HG03575 (cell line): ENCODE measurements at regions not wholly inside any gene's neighbourhood (a gene's known extent, or its start where the extent isn't known, plus 50 kb on each side); places are given as distances from the start of the nearest gene placed in this dataset.

Source experiments
- ATAC-seq: cut with Tn5 transposase; IDR thresholded peaks from one replicate; pipeline ENCODE4 v1.9.1; 2021; ENCODE audit not compliant: unreplicated experiment, insufficient number of reproducible peaks, low FRiP score; ENCODE audit errors: extremely low read depth

DNA sequence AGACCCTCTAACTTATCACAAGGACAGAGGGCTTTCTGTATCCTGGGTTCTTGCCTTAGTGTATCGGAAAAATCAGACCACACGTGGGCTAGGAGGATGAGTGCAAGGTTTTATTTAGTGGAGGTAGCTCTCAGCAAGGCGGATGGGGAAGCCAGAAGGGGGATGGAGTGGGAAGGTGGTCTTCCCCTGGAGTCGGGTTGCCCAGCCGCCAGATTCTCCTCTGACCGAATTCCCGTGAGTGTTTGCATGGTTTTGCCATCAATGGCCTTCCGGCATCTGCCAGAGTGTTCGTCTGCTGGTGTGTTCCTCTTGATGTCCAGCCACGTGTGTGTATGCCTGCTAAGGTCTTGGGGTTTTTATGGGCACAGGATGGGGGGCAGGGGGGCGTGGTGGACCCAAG is 1335.1 kb upstream of the SPRY2 start:
- no peak for ATAC-seq

GRCh38 chr13:81671064-81671463 is 1330.1 kb upstream of the SPRY2 start:
- no peak for ATAC-seq

DNA sequence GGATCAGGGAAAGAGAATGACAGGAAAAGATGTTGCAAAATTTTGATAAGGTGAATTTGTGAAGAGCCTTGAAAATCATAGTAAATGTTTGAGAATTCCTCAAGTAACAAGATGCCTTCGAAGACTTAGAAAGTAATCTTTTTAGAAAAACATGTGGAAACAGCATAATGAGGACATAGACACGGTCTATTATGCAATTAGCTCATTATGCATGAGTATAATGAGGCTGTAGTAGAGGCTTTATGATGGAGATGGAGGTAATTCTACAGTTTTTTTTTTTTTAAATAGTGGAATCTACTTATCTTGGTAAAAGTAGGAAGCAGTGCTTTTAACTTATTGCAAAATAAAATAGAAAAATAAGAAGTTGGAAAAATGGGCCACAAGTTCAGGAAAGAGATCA is 1329.1 kb upstream of the SPRY2 start:
- ATAC-seq: no peak

DNA sequence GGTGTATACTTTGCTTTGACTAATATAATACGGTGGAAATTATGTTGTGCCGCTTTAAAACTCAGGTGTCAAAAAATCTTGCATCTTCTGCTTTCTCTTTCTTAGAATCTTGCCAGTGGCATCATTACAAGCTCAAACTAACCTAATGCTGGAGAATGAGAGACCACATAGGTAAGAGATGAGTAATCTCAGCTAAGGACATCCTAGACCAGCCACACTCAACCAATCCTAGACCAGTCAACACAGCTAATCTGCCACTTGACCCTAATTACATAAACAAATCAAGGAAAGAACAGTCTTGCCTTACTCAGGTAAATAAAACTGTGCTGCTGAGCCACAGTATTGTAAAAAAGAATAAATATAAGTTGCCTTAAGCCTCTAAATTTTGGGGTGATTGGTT is 1323.9 kb upstream of the SPRY2 start:
- no peak for ATAC-seq

DNA sequence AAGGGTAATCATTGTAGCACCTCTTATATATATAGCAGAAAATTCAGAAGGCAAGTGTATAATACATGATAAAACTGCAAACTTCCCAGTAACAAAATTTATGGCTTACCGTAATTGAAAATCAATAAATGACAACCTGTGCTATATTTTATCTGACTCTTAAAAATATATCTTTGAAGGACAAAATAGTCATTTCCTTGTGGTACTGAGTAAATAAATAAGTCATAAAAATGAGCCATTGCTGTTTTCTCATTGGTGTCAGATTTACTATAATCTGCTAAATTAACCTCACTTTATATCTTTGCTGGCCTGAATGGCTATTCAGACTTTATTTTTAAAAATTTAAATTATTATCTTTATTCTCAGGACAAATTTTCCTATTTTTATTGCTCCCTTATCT is 1319.1 kb upstream of the SPRY2 start:
- ATAC-seq: no peak

GRCh38 chr13:81658598-81659370 is 1317.9 kb upstream of the SPRY2 start:
- ATAC-seq: no peak

DNA sequence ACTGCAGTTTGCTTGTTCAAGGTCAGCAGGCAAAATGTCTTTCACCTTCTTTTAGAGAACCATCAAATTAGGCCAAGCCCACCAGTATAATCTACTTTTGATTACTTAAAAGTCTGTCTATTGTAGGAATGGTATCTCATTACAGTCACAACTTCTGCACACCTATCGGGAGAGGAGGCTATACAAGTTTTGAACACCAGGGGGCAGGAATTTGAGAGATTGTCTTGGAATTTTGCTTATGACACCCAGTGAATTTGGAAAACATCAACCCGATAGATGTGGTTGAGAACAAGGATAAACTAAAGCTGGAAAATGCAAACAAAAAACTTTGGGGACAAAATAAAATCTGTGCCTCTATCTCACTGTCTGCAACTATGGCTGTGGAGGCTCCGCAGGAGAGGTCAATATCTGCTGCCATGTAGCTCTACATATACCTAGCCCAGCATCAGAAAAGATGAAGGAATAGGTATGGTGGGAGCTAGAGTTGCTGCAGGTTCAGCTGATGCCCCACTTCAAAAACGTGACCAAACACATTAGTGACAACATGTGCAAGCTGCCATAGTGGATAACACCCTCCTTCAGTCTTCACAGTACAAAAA is 1299.2 kb upstream of the SPRY2 start:
- no peak for ATAC-seq

GRCh38 chr13:81637457-81637856 is 1296.5 kb upstream of the SPRY2 start:
- no peak for ATAC-seq

- no peak for ATAC-seq
Observed at GRCh38 chr13:81636120-81636519, 1295.2 kb upstream of the SPRY2 start.

DNA sequence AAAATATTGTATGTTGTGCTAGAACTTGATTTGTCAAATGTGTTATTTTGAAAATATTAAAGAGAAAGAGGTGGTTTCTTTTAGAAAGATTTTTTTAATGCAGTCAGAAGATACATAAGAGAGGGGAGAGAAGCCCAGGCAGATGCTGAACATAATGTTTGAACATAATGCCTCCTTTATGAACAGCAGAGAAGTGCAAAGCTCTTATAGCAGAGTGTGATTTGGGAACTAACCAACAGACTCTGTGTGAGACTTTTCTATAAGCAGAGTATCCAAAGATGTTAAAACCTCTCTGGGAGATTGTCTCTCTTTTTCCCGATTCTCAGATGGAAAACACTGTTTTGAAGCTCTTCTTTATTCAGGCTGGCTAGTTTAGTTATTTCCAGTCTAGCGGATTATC is 1274.1 kb upstream of the SPRY2 start:
- ATAC-seq: no peak

- ATAC-seq: no peak
Observed at GRCh38 chr13:81610644-81611043, 1269.7 kb upstream of the SPRY2 start.

GRCh38 chr13:81609335-81609734 is 1268.4 kb upstream of the SPRY2 start:
- ATAC-seq: no peak

DNA sequence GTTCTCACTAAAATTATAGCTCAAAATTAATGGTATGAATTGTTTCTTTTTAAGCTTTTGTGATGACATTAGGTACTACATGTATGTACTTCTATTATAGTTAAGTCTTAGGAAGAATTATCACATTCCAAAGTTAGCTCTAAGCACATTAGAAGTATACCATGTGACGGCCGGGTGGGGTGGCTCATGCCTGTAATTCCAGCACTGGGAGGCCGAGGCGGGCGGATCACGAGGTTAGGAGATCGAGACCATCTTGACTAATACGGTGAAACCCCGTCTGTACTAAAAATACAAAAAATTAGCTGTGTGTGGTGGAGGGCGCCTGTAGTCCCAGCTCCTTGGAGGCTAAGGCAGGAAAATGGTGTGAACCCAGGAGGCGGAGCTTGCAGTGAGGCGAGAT is 1265.1 kb upstream of the SPRY2 start:
- no peak for ATAC-seq

DNA sequence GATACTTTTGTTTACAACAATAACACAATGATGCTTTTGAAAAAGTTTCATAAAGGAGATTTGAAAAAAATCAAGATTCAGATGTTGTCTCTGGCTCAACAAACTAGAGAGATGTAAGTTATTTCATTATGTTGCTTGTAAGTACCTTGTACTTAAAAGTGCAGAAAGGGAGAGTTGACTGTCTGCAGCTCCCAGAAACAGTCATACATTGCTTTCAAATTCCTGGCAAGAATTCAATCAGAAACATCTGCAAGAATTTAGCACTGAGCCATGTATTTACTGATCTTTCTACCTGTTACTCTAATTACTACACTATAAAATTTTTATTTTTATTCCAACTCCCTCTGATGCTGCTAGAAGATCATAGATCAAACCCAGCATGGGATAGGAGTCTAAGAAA is 1261.3 kb upstream of the SPRY2 start:
- ATAC-seq: no peak

DNA sequence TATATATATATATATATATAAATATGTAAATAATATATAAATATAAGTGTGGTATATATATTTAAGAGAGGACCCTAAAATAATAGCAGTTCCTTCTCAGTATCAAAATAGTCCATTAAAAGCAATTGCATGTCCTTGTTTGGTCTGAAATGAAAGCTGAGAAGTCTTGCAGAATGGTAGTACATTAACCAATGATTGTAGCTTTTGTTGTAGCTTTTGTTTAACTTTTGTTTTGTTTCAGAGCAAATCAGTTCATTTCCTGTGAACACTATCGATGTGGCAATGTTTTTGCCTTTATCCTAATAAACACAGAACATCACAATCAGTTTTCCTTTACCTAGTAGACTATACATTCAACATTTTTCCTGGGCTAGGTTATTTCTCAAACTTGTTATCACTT is 1256.2 kb upstream of the SPRY2 start:
- no peak for ATAC-seq

DNA sequence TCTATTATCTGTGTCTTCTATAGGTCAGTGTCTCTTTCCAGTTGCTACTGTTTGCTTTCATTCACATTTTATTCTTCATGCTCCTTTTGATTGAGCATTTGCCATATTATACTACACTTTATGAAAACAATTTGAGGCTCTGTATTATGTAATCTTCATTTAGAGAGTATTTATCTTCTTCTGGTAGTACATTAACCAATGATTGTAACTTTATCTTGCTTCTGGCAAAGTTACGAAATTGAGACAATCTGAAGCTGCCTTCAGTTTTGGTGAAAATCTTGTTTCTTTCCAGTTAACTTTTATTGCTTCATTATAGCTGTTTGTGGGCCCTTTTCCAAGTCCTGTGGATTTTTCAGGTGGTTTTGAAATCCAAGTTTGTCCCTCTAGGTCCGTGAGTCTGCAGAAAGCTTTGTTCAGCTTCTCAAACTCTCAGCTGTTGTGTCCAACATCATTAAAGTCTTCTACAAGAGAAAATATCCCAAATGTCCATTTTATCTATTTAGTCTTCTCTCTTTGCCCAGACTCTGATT is 1255.4 kb upstream of the SPRY2 start:
- ATAC-seq: no peak

GRCh38 chr13:81591528-81592220 is 1250.7 kb upstream of the SPRY2 start:
- no peak for ATAC-seq

DNA sequence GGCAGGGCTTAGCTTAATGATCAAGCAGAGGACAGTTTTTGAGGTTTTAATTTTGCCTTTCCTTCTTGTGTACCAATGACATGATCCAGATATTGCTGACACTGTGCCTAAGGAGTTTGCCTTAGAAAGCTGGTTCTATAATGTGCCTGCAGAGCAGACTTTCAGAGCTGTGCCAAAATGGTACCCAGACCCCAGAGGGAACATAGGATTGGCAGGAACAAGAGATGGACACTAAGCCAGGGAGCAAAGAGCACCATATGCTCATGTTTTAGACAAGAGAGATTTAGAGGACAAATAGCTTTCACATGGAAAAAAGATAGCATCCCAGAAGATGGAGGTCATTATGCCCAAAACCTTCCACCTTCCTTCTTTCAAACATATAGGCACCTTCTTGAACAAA is 1241.5 kb upstream of the SPRY2 start:
- no peak for ATAC-seq

DNA sequence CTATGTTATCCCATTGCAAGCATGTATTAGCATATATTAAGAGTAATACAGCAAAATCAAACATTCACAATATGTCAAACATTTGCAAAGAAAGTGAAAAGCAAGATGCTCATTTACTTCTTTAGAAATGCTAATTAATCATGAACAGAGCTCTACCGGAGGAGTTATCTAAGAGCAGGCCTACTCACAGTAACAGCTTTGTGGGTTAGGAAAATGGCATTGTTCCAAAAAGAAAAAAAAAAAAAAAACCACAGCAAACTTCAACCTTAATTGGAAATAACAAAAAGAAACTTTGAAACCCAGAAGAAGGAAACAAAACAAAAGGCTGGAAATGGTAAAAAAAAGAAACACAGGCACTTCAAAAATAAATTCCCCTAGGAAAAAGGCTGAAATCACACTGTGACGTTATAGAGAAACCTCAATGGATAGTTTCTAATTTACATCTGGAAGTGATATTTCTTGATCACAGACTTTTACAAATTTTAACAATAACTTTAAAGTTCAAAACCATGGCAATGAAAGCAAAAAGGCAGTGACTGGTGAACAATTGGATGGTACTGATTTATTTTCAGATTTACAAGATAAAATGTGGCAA is 1236.8 kb upstream of the SPRY2 start:
- no peak for ATAC-seq

DNA sequence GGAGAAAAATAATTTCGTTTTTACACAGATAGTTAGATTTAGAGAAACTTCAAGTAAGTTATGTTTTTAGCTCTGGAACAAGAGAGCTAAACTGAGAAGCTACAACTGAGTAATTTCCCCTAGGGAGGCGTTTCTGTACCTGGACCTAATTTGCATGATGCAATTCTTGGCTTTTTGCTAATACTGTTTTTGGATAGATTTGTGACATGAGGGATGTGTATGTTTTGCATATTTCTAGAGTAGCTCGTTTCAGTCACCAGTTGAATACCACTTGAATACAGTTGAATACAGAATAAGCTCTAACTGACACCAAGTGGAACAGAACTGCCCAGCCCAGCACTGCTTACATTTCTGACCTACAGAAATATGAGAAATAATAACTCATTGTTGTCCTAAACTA is 1227.9 kb upstream of the SPRY2 start:
- no peak for ATAC-seq
